GM23338 (cell line): ENCODE measurements at regions not wholly inside any gene's neighbourhood (a gene's known extent, or its start where the extent isn't known, plus 50 kb on each side); places are given as distances from the start of the nearest gene placed in this dataset.

Source experiments
- JUNB ChIP-seq: IDR thresholded peaks from one replicate; pipeline ENCODE4 v1.6.1; 2016; ENCODE audit warnings: antibody characterized with exemption; ENCODE audit not compliant: unreplicated experiment
- POLR2AphosphoS5 ChIP-seq: IDR thresholded peaks from 2 replicates; pipeline ENCODE4 v1.6.1; 2016; ENCODE audit warnings: antibody characterized with exemption, low read depth
- TF ChIP-seq, protein P1 (sequence below), 2 experiments: fragments of 200-600 bp in 1 of 2; sonication (generic) in 1 of 2; conservative IDR thresholded peaks; 2 replicates each; pipeline versions ENCODE4 v1.5.1 to v1.6.1; 2016 to 2017; ENCODE audit warnings: antibody characterized with exemption in 2 of 2, low read depth in 2 of 2, mild to moderate bottlenecking in 2 of 2, moderate library complexity in 1 of 2

- TF ChIP-seq, protein P1, sequence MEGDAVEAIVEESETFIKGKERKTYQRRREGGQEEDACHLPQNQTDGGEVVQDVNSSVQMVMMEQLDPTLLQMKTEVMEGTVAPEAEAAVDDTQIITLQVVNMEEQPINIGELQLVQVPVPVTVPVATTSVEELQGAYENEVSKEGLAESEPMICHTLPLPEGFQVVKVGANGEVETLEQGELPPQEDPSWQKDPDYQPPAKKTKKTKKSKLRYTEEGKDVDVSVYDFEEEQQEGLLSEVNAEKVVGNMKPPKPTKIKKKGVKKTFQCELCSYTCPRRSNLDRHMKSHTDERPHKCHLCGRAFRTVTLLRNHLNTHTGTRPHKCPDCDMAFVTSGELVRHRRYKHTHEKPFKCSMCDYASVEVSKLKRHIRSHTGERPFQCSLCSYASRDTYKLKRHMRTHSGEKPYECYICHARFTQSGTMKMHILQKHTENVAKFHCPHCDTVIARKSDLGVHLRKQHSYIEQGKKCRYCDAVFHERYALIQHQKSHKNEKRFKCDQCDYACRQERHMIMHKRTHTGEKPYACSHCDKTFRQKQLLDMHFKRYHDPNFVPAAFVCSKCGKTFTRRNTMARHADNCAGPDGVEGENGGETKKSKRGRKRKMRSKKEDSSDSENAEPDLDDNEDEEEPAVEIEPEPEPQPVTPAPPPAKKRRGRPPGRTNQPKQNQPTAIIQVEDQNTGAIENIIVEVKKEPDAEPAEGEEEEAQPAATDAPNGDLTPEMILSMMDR (conservative IDR thresholded peaks at IDR 0.05; ENCODE audit: low read depth in 2 of 2), result no peak
- TF ChIP-seq POLR2AphosphoS5, result no peak
- TF ChIP-seq JUNB, result no peak
These were observed 147.0 kb upstream of the VEPH1 start for GRCh38 chr3:157650172-157650571.
